ENCODE measurements at regions not wholly inside any gene's neighbourhood (a gene's known extent, or its start where the extent isn't known, plus 50 kb on each side); places are given as distances from the start of the nearest gene placed in this dataset.

GRCh38 chr1:234670967-234671626 lies 61.1 kb upstream of the IRF2BP2 start:
- H3K36me3 Mint-ChIP-seq = peaks cover 2% of the 10 kb centered on the region
- no peak overlapping the region for H3K4me3 Mint-ChIP-seq
- ATAC-seq (ENCODE audit: low read depth) (no peak), DNase-seq (no peak)
- H3K27me3 Mint-ChIP-seq = peaks cover 4% of the 10 kb centered on the region
- peaks cover 8% of the 10 kb centered on the region for H3K4me1 Mint-ChIP-seq
- H3K9me3 Mint-ChIP-seq = peaks cover 5% of the 10 kb centered on the region
- no peak overlapping the region for H3K27ac Mint-ChIP-seq
- POLR2A ChIA-PET = interaction anchor here (0.6 kb wide), 1 partner anchor 393 kb away, joined by 3 read pairs; no protein-coding TSS in a partner anchor

GRCh38 chr1:234669499-234669898 lies 59.5 kb upstream of the IRF2BP2 start:
- Mint-ChIP-seq H3K9me3 (peaks cover 5% of the 10 kb centered on the region), H3K27me3 (peaks cover 4% of the 10 kb centered on the region), H3K4me3 (no peak overlapping the region), H3K27ac (no peak overlapping the region), H3K4me1 (peaks cover 8% of the 10 kb centered on the region), H3K36me3 (peaks cover 2% of the 10 kb centered on the region)
- POLR2A ChIA-PET = no interaction called here
- DNase-seq (no peak), ATAC-seq (ENCODE audit: low read depth) (no peak)

GRCh38 chr1:234668577-234668955 lies 58.6 kb upstream of the IRF2BP2 start:
- H3K27me3 Mint-ChIP-seq = peaks cover 4% of the 10 kb centered on the region
- POLR2A ChIA-PET = no interaction called here
- H3K9me3 Mint-ChIP-seq = peaks cover 5% of the 10 kb centered on the region

GRCh38 chr1:234667600-234668576 lies 57.9 kb upstream of the IRF2BP2 start:
- Mint-ChIP-seq H3K4me1 (peaks cover 8% of the 10 kb centered on the region), H3K27me3 (peaks cover 4% of the 10 kb centered on the region), H3K36me3 (peaks cover 2% of the 10 kb centered on the region), H3K4me3 (no peak overlapping the region), H3K9me3 (peaks cover 5% of the 10 kb centered on the region), H3K27ac (no peak overlapping the region)
- no peak for ATAC-seq (ENCODE audit: low read depth)
- no peak for DNase-seq
- POLR2A ChIA-PET = no interaction called here

More at GRCh38 chr1:234668577-234668955, 58.6 kb upstream of the IRF2BP2 start:
- Mint-ChIP-seq H3K27ac (no peak overlapping the region), H3K4me3 (no peak overlapping the region), H3K36me3 (peaks cover 2% of the 10 kb centered on the region), H3K4me1 (peaks cover 8% of the 10 kb centered on the region)
- no peak for DNase-seq
- no peak for ATAC-seq (ENCODE audit: low read depth)

DNA sequence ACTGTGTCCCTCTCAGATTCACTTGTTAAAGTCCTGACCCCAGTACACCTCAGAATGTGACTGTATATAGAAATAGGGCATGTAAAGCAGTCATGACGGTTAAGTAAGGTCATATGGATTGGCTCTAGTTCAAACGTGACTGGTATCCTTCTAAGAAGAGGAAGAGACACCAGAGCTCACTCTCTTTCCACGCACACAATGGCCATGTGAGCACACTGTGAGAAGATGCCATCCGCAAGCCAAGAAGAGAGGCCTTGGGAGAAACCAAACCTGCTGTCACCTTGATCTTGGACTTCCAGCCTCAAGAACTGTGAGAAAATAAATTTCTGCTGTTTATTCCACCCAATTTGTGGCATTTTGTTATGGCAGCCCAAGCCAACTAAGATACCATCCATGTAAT lies 56.8 kb upstream of the IRF2BP2 start:
- DNase-seq (no peak), ATAC-seq (ENCODE audit: low read depth) (no peak)
- Mint-ChIP-seq H3K27me3 (peaks cover 4% of the 10 kb centered on the region), H3K36me3 (peaks cover 2% of the 10 kb centered on the region), H3K27ac (no peak overlapping the region), H3K4me1 (peaks cover 8% of the 10 kb centered on the region), H3K4me3 (no peak overlapping the region), H3K9me3 (peaks cover 5% of the 10 kb centered on the region)
- POLR2A ChIA-PET = no interaction called here

- no peak overlapping the region for H3K27ac Mint-ChIP-seq
- peaks cover under 1% of the 10 kb centered on the region for H3K27me3 Mint-ChIP-seq
- H3K36me3 Mint-ChIP-seq = peaks cover 2% of the 10 kb centered on the region
- H3K9me3 Mint-ChIP-seq = peaks cover 5% of the 10 kb centered on the region
- H3K4me3 Mint-ChIP-seq = no peak overlapping the region
- POLR2A ChIA-PET = interaction anchor here (0.6 kb wide), 1 partner anchor 106 kb away, joined by 4 read pairs; no protein-coding TSS in a partner anchor
- H3K4me1 Mint-ChIP-seq = peaks cover 8% of the 10 kb centered on the region
- ATAC-seq (ENCODE audit: low read depth) (no peak), DNase-seq (no peak)
Measured at GRCh38 chr1:234665975-234666605, 56.1 kb upstream of the IRF2BP2 start.

DNA sequence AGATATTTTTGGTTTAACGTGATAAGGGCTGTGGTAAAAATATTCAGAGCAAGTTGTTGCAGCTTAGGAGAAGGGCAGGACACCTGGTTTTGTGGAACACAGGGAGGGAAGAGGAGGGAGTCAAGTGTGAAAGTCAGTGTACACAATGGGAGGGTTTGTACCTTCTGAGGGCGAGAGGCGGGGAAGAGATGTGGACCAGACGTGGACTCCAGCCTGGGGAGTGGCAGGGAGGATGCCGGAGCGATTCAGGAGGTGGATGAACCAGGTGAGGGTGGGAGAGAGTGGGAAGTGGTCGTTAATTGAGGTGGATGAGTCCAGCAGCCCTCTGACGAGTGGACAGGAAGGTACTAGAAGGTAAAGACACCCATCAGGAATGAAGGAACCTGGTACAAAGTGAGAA lies 52.2 kb upstream of the IRF2BP2 start:
- POLR2A ChIA-PET = no interaction called here
- Mint-ChIP-seq H3K36me3 (no peaks in the 10 kb centered on the region), H3K27me3 (no peaks in the 10 kb centered on the region), H3K27ac (no peak overlapping the region), H3K9me3 (no peaks in the 10 kb centered on the region), H3K4me1 (peaks cover 10% of the 10 kb centered on the region), H3K4me3 (no peak overlapping the region)
- DNase-seq = no peak
- no peak for ATAC-seq (ENCODE audit: low read depth)

DNA sequence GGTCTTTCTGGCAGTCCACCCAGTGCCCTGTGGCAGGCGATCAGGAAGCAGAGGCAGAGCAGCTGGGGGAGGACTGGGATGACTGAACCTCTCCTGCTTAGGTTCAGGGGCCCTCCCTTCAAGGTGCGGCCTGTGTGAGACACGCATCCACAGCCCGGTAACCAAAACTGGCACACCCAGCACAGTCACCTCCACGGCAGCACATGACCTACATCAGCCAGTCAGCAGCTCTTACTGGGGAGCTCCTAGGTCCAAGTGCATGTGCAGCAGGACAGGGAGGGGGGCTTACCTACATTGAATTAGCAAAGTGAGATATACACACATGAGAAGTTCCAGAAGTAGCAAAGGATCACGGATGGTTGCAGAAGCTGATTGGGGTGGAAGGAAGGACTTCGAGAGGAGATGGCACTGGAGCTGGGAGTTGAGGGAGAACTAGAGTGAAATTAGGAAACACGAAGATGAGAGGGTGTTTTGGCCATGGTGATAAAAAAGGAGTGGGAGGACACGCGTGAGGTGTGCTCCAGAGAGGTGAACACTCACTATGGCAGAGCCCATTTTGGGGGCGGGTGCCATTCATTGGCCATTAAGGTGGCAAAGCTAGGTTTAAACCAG lies 51.4 kb upstream of the IRF2BP2 start:
- no peaks in the 10 kb centered on the region for H3K9me3 Mint-ChIP-seq
- H3K27me3 Mint-ChIP-seq = no peaks in the 10 kb centered on the region
- POLR2A ChIA-PET = no interaction called here
- ATAC-seq (ENCODE audit: low read depth) (no peak), DNase-seq (no peak)
- no peak overlapping the region for H3K4me3 Mint-ChIP-seq
- H3K4me1 Mint-ChIP-seq = peaks cover 12% of the 10 kb centered on the region
- no peak overlapping the region for H3K27ac Mint-ChIP-seq
- no peaks in the 10 kb centered on the region for H3K36me3 Mint-ChIP-seq

DNA sequence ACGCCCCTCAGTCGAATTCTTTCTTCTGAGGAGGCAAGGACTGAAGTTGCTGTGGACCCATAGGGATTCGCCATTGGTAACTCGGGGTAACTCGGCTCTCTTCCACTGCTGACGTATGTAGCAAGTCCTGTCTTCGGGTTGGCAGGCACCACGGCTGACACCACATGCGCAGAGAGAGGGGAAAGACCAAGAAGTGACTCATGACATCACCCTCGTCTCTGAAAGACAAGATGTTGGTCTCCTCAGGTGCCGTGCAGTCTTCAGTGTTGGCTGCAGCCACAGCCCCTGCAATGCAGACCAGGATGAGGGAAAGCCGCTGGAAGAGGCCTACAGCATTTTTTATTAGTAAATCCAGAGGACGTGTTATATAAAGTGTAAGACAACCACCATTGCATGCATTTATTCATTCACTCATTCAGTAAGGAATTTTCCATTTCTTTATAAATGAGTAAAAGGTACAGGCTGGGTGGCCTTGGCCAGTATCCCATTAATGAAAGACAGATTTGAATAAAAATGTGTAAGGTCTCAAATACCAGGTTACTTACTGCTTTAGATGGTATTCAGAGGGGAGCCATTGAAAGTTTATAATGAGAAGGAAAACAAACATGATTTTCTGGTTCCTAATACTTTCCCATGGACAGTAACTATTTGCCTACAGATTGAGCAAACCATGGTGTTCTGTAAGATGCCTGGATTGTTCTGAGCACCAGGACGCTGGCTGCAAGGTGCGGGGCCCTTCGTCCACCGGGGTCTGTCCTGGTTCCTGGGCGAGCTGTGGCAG lies 50.7 kb upstream of the IRF2BP2 start:
- no peak overlapping the region for H3K27ac Mint-ChIP-seq
- H3K4me3 Mint-ChIP-seq = no peak overlapping the region
- ATAC-seq (ENCODE audit: low read depth) = no peak
- no peaks in the 10 kb centered on the region for H3K27me3 Mint-ChIP-seq
- DNase-seq = no peak
- H3K9me3 Mint-ChIP-seq = no peaks in the 10 kb centered on the region
- H3K4me1 Mint-ChIP-seq = peaks cover 7% of the 10 kb centered on the region
- POLR2A ChIA-PET = no interaction called here
- H3K36me3 Mint-ChIP-seq = no peaks in the 10 kb centered on the region
